ENCODE measurements at regions not wholly inside any gene's neighbourhood (a gene's known extent, or its start where the extent isn't known, plus 50 kb on each side); places are given as distances from the start of the nearest gene placed in this dataset.

DNA sequence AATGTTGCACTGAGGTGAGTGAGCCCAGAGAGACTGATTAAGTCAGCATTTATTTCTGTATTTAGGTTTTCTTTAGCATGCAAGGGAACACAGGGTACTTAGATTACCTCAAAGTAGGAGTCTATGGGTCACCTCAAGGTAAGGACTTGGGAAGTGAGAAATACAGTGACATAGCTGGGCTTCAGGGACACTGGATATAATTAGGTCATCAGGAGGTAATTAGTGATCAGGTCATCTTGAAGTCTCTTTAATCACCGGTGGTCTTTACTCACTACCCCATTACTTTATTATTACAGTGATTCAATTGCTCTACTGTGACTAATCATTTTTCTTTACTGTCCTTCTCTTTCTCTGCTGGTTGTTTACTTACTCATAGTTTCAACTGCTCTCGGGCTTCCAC, 59.9 kb upstream of the KCNK1 start:
- no peak overlapping the region for H3K9ac ChIP-seq (ENCODE audit: low read length)
- peaks cover 10% of the 10 kb centered on the region for H3K4me1 ChIP-seq (ENCODE audit: low read length)
- TF ChIP-seq, protein P1, sequence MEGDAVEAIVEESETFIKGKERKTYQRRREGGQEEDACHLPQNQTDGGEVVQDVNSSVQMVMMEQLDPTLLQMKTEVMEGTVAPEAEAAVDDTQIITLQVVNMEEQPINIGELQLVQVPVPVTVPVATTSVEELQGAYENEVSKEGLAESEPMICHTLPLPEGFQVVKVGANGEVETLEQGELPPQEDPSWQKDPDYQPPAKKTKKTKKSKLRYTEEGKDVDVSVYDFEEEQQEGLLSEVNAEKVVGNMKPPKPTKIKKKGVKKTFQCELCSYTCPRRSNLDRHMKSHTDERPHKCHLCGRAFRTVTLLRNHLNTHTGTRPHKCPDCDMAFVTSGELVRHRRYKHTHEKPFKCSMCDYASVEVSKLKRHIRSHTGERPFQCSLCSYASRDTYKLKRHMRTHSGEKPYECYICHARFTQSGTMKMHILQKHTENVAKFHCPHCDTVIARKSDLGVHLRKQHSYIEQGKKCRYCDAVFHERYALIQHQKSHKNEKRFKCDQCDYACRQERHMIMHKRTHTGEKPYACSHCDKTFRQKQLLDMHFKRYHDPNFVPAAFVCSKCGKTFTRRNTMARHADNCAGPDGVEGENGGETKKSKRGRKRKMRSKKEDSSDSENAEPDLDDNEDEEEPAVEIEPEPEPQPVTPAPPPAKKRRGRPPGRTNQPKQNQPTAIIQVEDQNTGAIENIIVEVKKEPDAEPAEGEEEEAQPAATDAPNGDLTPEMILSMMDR (IDR thresholded peaks at IDR 0.05; ENCODE audit: low read depth, low read length): no peak
- TF ChIP-seq EZH2phosphoT487 (IDR thresholded peaks at IDR 0.05; ENCODE audit: low read depth): no peak
- H2AFZ ChIP-seq (ENCODE audit: low read depth, low read length): no peak overlapping the region
- no peak overlapping the region for H3K4me2 ChIP-seq (ENCODE audit: low read length)
- H4K20me1 ChIP-seq (ENCODE audit: insufficient read depth, low read length): no peaks in the 10 kb centered on the region
- H3K9me3 ChIP-seq (ENCODE audit: insufficient read depth, low read length): no peaks in the 10 kb centered on the region
- no peaks in the 10 kb centered on the region for H3K36me3 ChIP-seq (replicated peaks; ENCODE audit: low read depth, low read length)
- H3K27ac ChIP-seq (ENCODE audit: low read length): no peak overlapping the region
- no peaks in the 10 kb centered on the region for H3K79me2 ChIP-seq (ENCODE audit: low read length)
- no peak overlapping the region for H3K4me3 ChIP-seq (ENCODE audit: low read length)
- peaks cover 6% of the 10 kb centered on the region for H3K27me3 ChIP-seq (ENCODE audit: low read depth, low read length)

DNA sequence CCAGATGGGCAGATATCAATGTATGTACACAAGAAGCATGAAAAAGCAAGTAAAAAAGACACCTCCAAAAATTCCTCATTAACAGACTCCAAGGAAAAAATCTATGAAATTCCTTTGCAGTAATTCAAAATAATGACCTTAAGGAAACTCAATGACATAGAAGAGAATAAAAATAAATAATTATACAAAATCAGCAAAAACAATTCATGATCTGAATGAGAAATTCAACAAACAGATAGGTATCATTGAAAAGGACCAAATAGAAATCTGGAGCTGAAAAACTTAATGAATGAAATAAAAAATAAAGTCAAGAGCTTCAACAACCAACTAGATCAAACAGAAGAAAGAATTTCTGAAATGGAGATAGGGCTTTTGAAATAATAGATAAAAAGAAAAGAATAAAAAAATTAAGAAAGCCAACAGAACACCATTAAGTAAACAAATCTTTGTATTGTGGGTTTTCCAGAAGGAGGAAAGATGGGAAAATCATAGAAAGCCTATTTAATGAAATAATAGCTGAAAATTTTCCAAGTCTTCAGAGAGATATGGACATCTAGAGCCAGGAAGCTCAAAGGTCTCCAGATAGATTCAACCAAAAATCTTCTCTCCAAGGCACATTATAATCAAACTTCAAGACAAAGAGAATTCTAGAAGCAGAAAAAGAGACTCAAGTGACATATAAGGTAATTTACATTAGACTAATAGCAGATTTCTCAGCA, 52.0 kb upstream of the KCNK1 start:
- Histone ChIP-seq H3K4me3 (ENCODE audit: low read length) (no peak overlapping the region), H3K9ac (ENCODE audit: low read length) (no peak overlapping the region), H3K27ac (ENCODE audit: low read length) (no peak overlapping the region), H3K4me1 (ENCODE audit: low read length) (no peaks in the 10 kb centered on the region), H3K79me2 (ENCODE audit: low read length) (no peaks in the 10 kb centered on the region), H2AFZ (ENCODE audit: low read depth, low read length) (no peak overlapping the region), H3K27me3 (ENCODE audit: low read depth, low read length) (peaks cover 3% of the 10 kb centered on the region), H4K20me1 (ENCODE audit: insufficient read depth, low read length) (no peaks in the 10 kb centered on the region), H3K36me3 (replicated peaks; ENCODE audit: low read depth, low read length) (no peaks in the 10 kb centered on the region), H3K9me3 (ENCODE audit: insufficient read depth, low read length) (peaks cover 26% of the 10 kb centered on the region), H3K4me2 (ENCODE audit: low read length) (no peak overlapping the region)
- no peak for TF ChIP-seq EZH2phosphoT487 (IDR thresholded peaks at IDR 0.05; ENCODE audit: low read depth)
- TF ChIP-seq, protein P1 (IDR thresholded peaks at IDR 0.05; ENCODE audit: low read depth, low read length): no peak

All from OCI-LY3 (cell line).